Ecto neural progenitor cell (in vitro differentiated cells): ENCODE measurements at regions not wholly inside any gene's neighbourhood (a gene's known extent, or its start where the extent isn't known, plus 50 kb on each side); places are given as distances from the start of the nearest gene placed in this dataset.
"Not testable (repeated sequence)": the region's sequence is repeated elsewhere in the genome, so short reads cannot be mapped to it uniquely, and the experiment has no call there.

Experiments used
- DNase-seq: peaks from one replicate; pipeline ENCODE4 v3.0.0-alpha.2; 2018; ENCODE audit warnings: low spot score

DNA sequence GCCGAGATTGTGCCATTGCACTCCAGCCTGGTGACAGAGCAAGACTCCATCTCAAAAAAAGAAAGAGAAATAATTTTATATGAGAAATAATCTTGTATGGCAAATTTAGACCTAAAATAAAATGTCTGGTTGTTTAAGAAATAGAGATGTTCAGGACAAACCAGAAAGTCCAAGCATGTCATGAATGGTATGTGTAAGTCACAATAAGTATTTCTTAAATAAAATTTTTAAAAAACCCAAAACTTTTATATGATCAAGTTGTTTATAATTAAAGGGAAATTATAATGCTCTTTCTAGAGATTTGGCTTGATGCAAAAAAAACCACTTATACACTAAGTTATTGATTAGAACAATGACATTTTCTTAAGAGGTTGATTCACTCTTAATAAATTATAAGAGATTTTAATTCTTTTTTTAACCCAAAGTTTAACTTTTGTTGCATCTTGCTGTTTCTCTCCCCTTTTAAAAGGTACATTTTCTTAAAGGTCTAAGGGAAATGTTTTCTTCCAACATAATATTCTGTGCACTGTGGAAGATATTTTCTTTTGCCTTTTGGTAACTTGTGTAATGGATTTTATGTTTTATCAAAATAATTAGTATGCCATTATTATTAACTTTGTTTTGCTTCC lies 105.7 kb downstream of the RTP4 start:
- no peak for DNase-seq

DNA sequence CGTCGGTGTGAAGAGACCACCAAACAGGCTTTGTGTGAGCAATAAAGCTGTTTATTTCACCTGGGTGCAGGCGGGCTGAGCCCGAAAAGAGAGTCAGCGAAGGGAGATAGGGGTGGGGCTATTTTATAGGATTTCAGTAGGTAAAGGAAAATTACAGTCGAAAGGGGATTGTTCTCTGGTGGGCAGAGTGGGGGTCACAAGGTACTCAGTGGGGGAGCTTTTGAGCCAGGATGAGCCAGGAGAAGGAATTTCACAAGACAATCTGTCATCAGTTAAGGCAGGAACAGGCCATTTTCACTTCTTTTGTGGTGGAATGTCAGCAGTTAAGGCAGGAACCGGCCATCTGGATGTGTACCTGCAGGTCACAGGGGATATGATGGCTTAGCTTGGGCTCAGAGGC lies 98.1 kb downstream of the RTP4 start:
- DNase-seq: not testable (repeated sequence)

DNA sequence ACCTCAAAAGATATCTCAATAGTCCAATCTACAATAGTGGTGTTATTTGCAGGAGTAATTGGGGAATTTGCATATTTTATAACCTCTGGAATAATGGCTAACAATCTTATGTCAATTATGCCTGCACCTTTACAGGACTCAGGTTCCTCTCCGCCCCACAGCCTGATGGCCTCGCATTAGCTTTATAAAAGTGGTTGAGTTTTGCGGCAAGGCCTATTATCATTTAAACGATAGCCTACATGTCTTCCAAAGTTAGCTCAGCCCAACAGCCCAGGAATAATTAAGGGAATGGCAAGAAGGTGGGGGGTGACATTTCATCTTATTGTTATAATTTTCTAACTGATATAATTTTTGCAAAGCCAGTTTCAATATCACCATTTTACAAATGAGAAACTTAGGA lies 97.3 kb downstream of the RTP4 start:
- DNase-seq: no peak

DNA sequence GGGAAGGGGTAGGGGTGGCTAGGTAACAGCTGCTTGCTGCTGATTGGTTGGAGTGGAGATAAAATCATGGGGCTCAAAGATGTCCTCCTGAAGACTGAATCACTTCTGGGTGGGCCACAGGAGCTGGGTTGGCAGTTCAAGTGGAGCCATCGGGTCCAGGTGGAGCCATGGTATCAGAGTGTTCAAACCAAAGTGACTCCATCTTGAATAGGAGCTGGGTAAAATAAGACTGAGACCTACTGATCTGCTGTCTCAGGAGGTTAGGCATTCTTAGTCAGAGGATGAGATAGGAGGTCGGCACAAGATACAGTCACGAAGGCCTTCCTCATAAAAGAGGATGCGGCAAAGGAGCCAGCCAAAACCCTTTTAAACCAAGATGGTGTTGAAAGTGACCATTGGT lies 96.5 kb downstream of the RTP4 start:
- DNase-seq: no peak

DNA sequence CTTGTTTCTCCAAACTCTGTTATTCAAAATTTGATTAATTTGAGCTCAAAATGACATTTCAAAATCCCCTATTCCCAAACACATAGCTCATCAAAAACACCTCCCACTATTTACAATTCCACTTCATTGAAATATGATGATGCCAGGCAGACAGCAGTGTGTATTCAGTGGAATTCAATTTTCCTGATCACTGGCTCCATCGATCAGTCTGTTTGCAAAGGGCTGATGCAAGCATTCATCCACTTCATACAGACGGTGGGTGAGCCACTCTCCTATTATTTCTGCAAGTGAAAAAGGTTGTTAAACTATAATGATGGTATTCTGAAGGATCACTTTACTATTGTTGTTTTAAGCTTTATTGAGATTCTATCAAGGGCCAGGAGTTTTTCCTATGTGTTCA lies 90.7 kb downstream of the RTP4 start:
- no peak for DNase-seq

DNA sequence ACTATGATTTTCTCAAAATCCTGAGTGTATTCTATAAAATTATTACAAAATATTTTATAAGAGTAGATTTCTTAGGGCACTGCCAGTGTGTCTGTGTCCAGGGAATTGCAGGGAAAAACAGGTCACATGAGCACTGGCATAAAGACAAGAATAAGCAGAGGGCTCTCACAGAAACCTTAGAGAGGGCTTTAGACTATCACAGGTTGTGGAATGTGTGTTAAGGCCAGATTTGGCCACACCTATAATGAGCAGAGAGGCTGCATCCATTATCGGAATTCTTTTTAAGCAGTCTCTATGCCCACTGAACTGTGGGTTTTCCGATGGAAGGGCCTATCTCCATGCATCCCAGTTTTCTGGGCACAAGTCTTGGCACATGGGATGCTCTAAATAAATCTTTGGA lies 90.2 kb downstream of the RTP4 start:
- no peak for DNase-seq

DNA sequence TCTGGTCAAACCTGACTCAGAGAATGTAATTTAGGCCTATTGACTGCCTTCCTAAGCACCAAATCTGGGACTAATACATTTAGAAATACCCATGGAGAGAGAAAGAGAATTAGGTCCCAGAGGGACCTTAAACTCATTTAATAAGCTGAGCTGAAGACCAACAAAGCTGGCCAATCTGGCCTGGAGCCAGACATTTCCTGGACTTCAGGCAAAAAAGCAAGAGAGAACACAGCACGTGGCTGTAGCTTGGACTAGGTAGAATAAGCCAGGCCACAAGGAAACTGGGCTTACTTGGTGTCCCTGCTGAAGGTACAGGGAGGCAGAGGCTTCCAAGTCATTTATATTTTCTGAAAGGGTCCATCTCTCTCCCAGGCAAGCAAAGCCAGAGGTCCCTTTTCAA lies 88.1 kb downstream of the RTP4 start:
- DNase-seq: no peak

DNA sequence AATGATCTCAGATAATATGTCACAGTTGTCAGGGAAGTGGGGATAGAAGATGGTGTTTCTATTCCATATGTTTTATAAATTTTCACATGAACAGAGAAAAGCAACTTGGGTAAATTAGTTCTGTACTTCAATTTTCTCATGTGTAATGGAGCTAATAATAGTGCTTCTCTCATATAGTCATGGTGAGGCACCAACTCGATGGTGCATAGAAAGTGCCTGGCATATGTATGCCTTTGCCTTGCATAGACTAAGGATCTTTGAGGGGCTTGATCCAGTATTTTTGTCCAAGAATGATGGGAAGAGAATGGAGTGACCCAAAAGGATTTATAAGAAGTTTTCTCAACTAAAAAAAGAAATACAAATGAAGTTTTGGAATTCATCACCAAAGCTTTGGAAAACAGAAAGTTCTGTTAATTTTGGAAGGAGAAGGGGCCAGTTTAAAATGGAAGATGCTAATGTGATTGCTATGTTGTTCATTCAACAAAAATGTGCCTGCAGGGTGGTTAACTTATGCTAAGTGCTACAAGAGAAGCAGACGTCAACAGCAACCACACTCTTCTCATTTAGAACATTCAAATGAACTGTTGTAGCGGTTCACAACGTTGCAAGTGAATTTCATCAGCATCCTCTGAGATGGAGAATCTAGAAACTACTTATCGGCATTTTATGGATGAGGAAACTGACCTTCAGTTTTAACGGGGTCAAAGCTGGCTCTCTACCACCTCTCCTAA lies 86.1 kb downstream of the RTP4 start:
- DNase-seq: no peak

DNA sequence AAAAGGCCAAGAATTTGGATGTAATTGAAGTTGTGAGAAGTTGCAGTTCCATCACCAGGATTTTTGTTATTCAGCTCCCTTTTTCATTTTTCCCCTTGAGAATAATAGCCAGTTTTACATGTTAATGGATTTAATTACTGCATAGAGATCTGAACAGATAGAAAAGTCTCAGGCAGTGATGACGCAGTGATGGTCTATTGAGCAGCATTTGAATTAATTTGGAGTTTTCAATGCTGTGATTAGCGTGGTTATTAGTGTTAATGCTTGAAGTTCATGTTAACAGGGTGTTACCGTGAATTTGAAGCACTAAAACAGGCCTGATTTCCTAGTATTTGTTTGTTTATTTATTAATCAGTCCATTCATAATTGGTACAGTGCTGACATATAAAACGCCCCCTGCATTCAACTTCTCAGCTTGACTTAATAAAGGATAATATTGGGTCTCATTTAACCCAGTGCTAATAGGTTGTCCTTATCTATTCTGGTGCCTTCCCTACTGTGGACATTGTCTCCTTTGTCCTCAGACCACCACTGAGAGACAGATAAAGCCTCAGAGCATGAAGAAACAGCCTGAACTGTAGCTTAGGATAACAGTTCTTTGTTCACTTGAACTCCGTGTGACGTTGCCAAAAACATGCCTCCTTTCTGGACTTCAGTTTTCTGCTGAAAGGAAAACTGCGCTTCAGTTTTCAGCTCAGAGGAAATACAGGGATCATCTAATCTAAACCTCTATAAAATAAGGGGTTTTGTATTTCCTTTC lies 82.4 kb downstream of the RTP4 start:
- DNase-seq: no peak

DNA sequence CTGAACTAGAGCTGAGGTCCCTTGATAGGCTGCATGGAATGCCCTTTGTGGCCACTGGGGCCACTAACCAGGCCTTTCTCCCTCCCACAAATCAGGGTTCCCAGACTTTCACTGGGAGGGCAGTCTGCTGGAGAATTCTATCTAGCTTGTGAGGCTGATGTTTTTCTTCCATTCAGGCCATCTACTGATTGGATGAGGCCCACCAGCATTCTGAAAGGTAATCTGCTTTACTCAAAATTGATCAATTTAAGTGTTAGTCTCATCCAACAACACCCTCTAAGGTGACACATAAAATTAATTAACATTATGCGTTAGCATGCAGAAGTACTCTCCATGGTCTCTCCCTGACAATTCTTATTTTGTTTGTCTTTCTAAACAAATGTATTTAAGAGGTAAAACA lies 80.5 kb downstream of the RTP4 start:
- DNase-seq: no peak

DNA sequence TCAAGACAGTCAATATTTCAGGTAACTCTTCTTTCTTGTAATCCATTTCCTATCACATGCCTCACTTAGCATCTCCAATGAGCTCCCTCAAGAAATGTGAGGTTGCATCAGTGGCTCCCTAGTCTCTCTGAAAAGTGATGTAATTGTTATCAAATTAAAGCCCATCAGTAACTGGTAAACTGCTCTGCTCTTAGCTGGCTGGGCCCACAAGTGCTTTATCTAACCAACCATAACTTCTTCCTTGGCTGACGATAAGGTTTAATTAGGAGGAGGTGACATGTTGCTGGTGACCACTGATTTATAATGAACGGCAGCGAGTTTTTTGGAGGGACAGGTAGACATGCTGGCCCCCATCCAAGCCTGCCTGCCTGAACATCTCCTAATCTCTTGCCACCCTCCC lies 79.6 kb downstream of the RTP4 start:
- no peak for DNase-seq

DNA sequence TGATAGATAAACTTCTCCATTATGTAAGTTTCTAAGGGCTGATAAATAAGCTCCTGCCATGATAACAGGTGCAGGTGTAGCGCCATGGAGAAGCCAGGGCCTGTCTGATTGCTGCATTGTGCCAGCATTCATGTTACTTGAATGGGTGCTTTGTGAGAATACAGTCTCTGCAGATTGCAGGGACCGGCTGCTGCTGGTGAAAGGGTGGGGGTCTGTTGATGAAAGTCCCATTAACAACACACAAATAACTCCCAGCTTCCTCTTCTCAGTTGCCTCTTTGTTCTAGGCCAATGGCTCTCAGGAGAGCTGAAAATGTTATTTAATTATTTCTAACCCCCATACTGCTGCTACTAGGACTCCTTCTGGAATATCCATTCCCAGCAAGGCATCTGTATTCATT lies 77.2 kb downstream of the RTP4 start:
- DNase-seq: no peak

DNA sequence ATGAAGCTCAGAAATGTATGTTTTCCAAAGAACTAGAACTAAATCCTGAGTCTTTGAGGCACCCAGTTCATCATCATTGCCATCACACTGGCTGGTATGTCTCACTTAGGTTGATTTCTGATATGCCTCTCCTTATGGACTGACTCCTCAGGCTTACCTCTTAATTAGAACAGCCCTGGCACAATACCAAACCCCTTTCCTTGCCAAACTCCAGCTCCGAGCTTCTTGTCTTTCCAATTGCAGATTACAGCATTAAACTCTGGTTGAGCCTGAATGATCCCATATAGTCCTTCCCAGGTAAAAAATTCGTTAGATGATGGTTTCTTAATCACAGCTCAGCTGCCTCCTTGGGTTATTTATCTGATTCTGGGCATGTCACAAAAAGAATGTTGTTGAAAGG lies 66.3 kb downstream of the RTP4 start:
- DNase-seq: no peak

DNA sequence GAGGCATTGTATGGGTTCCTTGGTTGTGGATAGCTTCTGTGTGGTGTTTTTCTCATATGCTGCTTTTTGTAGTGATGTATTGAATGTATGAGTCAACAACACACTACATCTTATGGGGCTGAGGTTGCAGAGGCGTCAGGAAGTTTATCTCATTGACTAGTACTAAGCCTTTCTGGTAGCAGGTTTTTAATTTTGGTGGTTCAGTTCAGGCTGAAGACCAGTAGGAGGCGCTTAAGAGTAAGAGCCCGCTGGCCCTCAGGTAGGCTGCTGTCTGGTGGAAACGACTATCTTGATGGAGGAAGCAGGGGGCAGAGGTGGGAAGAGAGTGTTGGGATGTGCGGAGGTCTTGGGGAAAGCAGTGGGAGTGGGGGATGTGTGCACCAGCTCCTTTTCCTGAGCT lies 62.4 kb downstream of the RTP4 start:
- no peak for DNase-seq
